ENCODE measurements at regions not wholly inside any gene's neighbourhood (a gene's known extent, or its start where the extent isn't known, plus 50 kb on each side); places are given as distances from the start of the nearest gene placed in this dataset.

- no peak for DNase-seq
These were observed 53.0 kb upstream of the ANKEF1 start for GRCh38 chr20:9981829-9982228.

DNA sequence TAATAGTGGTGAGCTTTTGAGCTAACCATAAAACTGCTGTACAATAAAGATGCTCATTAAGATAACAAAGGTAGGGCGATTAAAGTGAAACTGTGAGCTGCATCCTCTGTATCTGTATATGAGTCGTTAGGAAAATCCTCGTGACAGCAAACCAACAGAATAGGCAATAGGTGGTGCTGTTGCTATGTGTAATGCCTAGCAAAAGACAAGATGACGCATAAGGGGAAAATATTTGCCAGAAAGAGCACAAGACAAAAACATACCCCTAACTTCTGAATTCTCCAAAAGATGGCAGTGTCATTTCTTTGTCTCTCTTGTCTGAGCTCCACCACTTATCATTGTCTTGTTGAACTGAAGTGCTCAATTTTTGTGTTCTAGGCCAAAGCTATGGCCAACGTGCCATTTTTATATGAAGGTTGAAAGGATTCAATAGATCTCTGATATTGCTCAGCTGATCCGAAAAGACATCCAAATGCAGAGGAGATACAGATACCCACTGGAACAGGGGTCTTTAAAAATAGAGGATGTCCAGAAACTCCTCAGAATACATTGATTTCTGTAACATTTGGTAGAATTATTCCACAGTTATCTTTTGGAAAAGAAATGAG is 56.3 kb upstream of the ANKEF1 start:
- DNase-seq: peak; percentile 74

DNA sequence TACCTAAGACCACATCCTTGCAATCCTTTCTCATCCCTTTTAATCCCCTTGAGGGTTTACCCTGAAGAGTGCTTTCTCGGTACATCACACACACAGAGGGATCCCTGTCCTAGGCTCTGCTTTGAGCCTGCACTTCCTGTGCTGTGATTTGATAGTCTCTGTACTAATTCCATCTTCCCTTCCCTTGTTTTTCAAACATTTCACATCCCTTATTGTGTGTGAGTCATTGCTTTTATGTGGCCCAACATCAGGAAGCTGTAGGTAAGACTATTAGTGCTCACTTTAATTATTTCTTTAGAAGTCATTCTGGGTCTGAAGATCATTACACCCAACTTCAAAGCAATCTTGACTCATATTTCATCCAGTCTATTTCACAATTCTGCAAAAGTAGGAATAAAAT is 57.2 kb upstream of the ANKEF1 start:
- DNase-seq: no peak

GRCh38 chr20:9974324-9974723 is 60.5 kb upstream of the ANKEF1 start:
- DNase-seq: no peak

DNA sequence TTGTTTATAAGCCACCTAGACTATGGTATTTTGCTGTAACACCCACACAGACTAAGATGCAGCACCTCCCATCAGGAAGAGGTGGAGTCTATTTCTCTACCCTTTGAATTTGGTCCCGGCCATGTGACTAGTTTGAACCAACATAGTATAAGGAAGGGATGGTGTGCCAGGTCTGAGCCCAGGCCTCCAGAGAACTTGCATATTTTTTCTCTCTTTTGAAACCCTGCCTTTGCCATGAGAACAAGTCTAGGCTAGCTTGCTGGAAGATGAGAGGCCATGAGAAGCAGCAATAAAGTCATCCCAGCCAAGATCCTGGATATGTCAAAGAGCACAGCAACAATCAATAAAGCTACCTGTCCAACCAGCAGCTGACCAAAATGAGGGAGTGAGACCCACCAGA is 63.0 kb upstream of the ANKEF1 start:
- DNase-seq: no peak

- no peak for DNase-seq
These were observed 65.2 kb upstream of the ANKEF1 start for GRCh38 chr20:9969626-9970025.

DNA sequence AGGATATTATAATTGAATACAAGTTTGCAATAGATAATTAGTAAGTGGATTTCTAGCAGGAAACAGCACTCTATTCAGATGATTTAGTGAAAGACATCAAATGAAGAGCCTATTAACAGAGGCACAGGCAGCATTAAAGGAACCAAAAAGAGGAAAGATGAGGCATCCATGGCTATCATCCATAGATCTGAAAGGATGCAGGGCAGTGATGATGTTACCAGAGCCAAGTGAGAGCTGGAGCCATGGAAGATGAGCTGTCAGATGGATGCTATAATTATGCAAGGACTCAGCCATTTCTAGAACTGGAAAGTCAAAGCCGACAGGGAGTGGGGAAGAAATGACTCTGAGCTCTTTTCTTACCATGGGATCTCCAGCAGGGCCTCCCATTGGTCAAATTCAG is 66.8 kb upstream of the ANKEF1 start:
- DNase-seq: no peak

GRCh38 chr20:9966966-9967365 is 67.8 kb upstream of the ANKEF1 start:
- no peak for DNase-seq

- DNase-seq: no peak
These were observed 71.8 kb upstream of the ANKEF1 start for GRCh38 chr20:9963029-9963428.

DNA sequence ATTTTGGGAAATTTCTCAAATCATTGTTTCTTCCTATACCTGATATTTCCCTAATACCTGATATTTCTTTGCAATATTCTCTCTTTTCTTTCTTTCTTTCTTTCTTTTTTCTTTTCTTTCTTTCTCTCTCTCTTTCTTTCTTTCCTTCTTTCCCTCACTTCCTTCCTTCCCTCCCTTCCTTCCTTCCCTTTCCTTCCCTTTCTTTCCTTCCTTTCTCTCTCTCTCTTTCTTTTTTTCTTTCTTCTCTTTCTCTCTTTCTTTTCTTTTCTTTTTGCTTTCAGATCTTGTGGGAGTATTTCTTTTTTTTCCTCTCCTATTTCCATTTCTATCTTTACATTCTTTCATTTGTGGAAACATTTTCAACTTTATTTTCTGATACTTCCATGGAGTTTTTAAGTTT is 76.1 kb upstream of the ANKEF1 start:
- no peak for DNase-seq

GRCh38 chr20:9955646-9956045 is 79.1 kb upstream of the ANKEF1 start:
- DNase-seq: no peak

DNA sequence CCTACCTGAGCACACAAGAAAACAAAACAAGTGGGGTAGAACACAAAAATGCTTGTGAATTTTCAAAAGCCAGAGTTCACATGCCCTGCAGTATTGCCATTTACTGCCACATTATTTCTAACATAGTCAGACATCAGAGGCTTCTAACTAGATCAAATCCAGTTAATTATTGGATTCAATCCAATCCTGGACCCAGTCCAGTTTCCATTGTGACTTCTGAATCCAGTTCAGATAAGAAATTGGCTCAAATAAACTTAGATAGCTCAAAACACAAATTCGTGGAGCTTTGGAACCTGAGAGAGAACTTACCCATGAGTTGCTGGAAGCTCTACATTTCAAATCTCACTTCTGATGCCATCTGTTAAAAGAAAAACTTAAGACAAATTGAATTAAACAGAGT is 85.2 kb upstream of the ANKEF1 start:
- no peak for DNase-seq

GRCh38 chr20:9945408-9945807 is 89.4 kb upstream of the ANKEF1 start:
- no peak for DNase-seq

GRCh38 chr20:9942736-9943135 is 92.1 kb upstream of the ANKEF1 start:
- no peak for DNase-seq

DNA sequence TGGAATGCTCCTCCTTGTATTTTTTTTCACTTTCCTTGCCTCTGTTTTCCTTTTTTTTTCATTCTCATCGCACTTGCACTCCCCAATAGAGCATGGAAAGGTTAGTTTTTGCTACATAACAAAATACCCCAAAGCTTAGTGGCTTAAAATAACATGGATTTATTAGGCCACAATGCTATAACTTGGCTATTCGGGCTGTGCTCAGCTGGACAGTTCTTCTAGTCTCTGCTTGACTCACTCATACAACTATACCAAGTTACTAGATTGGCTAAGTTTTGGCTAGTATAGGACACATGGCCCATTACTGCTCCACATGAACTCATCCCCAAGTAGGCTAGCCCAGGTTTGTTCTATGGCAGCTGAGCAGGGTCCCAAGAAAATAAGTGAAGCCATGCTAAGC is 94.5 kb upstream of the ANKEF1 start:
- no peak for DNase-seq

- DNase-seq: no peak
These were observed 95.6 kb upstream of the ANKEF1 start for GRCh38 chr20:9939231-9939630.

DNA sequence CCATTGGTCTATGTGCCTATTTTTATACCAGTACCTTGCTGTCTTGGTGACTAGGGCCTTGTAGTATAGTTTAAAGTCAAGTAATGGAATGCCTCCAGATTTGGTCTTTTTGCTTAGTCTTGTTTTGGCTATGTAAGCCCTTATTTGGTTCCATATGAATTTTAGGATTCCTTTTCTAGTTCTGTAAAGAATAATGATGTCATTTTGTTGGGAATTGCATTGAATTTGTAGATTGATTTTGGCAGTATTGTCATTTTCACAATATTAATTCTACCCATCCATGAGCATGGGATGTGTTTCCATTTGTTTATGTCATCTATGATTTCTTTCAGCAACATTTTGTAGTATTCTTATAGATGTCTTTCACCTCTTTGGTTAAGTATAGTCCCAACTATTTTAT is 96.4 kb upstream of the PAK5 start:
- DNase-seq: no peak

DNA sequence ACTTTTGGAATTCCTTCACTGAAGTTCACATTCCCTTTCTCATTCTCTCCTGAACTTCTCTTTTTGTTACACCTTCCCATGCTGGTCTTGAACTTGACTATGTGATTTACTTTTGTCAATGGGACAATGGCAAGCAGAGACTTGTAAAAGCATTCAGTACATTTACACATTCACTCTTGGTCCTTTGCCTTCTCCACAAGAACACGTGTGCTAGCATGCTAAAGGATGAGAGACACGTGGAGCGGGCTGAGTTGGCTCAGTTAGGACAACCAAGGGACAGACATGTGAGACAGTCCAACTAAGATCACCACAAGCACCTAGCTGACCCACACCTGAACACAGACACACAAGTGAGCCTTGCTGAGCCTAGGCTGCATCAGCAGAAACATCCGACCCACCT is 91.3 kb upstream of the PAK5 start:
- DNase-seq: no peak

- no peak for DNase-seq
These were observed 90.1 kb upstream of the PAK5 start for GRCh38 chr20:9928955-9929354.

DNA sequence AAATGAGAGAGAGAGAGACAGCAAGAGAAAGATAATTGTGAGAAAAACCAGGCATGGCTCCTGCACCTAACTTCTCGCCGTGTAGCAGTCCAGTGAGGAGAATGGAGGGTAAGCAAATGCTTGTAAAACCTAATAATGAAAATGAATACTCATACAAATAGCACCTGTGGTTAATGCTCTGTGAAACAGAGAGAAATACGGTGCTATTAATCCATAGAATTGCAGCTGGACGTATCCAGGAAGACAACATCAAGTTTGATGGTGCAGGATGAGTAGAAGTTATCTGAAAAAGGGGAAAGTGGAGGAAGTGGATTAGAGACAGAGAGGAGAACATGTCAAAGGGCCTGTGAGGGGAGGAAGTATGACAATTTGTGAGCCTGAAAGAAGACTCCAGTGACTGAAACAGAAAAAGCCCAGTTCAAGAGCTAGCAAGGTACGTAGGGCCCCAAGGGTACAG is 89.4 kb upstream of the PAK5 start:
- DNase-seq: no peak

GRCh38 chr20:9927224-9927623 is 88.3 kb upstream of the PAK5 start:
- DNase-seq: no peak

DNA sequence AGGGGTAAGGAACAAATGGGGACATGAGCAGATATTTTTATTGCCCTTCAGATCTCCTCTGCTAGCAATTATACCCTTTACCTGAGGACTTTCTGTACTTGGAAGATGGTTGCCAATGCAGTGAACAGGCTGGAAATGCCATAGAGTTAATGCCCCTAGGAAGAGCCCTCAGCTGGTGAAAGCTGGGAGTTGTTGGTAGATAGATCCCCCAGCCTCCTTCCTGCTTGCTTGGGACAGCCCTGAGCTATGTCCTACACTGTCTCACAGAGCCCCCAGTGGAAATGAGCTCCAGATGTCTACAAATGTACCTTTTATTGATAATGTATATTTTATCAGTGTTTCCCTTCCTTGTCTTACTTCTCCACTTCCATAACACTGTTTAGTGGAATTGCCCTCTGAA is 87.6 kb upstream of the PAK5 start:
- DNase-seq: no peak

GRCh38 chr20:9926007-9926406 is 87.1 kb upstream of the PAK5 start:
- no peak for DNase-seq

GRCh38 chr20:9923648-9924047 is 84.8 kb upstream of the PAK5 start:
- no peak for DNase-seq

- DNase-seq: no peak
These were observed 82.0 kb upstream of the PAK5 start for GRCh38 chr20:9920866-9921265.
